GM12865 (cell line): ENCODE measurements at regions not wholly inside any gene's neighbourhood (a gene's known extent, or its start where the extent isn't known, plus 50 kb on each side); places are given as distances from the start of the nearest gene placed in this dataset.

ENCODE experiments used
- DNase-seq: peaks from one replicate; pipeline ENCODE4 v3.0.0; 2010; ENCODE audit warnings: low read depth
- H3K4me3 ChIP-seq: 2 replicates; pipeline ENCODE4 v1.5.1; 2011; ENCODE audit warnings: mild to moderate bottlenecking, low read depth, low read length, control low read depth
- CTCF ChIP-seq: IDR thresholded peaks from 2 replicates; pipeline ENCODE4 v1.5.1; 2011; ENCODE audit warnings: low read length, control low read depth, low read depth, inconsistent platforms; ENCODE audit not compliant: insufficient read depth; ENCODE audit errors: missing control alignments

GRCh38 chr12:24711056-24712008, 237.6 kb downstream of the BCAT1 start:
- H3K4me3 ChIP-seq, result no peak overlapping the region
- TF ChIP-seq CTCF, result no peak
- no peak for DNase-seq

GRCh38 chr12:24709216-24709615, 239.7 kb downstream of the BCAT1 start:
- no peak overlapping the region for H3K4me3 ChIP-seq
- no peak for DNase-seq
- TF ChIP-seq CTCF, result no peak

- no peak for DNase-seq
- no peak overlapping the region for H3K4me3 ChIP-seq
- TF ChIP-seq CTCF, result no peak
Observed at GRCh38 chr12:24708718-24709117, 240.2 kb downstream of the BCAT1 start.

- no peak for DNase-seq
- H3K4me3 ChIP-seq, result no peak overlapping the region
- TF ChIP-seq CTCF, result no peak
Observed at GRCh38 chr12:24708043-24708442, 240.9 kb downstream of the BCAT1 start.

- DNase-seq, result no peak
- TF ChIP-seq CTCF, result no peak
- no peak overlapping the region for H3K4me3 ChIP-seq
Observed at GRCh38 chr12:24707334-24707733, 241.6 kb downstream of the BCAT1 start.

GRCh38 chr12:24705741-24706358, 243.1 kb downstream of the BCAT1 start:
- H3K4me3 ChIP-seq, result no peak overlapping the region
- no peak for TF ChIP-seq CTCF
- DNase-seq, result peak; percentile 89
